HG02623 (cell line): ENCODE measurements at regions not wholly inside any gene's neighbourhood (a gene's known extent, or its start where the extent isn't known, plus 50 kb on each side); places are given as distances from the start of the nearest gene placed in this dataset.

Experiments
- ATAC-seq: cut with Tn5 transposase; IDR thresholded peaks from one replicate; pipeline ENCODE4 v1.9.1; 2021; ENCODE audit warnings: moderate library complexity; ENCODE audit not compliant: unreplicated experiment

DNA sequence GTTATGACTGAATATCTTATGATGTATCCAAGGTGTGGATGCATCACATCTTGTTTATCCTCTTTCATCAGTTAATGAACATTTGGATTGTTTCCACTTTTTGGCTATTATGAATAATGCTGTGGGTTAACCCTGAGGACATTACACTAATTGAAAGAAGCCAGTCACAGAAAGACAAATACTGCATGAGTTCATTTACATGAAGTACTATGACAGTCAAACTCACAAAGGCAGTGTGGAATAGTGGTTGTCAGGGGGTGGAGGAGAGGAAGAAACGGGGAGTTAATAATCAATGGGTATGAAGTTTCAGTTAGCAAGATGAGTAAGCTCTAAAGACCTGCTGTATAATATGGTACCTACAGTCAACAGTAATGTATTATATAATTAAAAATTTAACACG, 409.4 kb upstream of the CTNND2 start:
- peak; percentile 77 for ATAC-seq

DNA sequence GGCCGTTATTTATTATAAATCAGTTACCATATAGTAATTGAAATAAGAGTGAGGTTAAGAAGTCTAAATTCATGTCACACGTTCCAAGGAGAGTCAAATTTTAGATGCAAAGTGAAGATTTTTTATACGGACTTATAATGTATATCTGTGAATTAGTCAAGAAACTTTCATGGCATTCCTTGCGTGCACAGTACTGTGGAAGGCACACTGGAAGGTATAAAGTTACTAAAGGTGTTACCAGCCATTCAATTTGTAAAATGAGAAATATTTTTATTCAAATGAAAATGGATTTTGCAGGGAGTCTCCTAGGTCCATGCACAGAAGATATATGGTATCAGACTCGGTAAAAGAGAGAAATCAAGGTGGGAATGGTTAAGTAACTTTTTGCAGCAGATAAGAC, 408.1 kb upstream of the CTNND2 start:
- ATAC-seq: no peak

DNA sequence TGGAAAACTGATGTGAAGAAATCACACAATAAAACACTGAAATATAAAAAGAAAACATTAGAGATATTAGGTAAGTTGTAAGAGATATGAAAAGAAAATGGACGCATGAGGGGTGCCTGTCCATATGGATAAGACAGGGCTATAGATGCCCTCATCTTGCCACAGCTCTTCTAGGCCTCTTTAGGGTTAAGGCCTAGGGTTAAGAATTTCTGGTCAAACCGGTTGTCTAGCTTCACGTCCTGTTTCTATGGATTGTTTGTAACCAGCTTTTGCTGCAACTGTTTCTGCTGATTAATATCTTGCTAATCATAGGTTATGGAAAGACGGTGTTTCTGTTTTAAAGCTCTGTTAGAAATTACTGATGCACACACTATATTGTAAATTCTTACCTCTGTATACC, 389.9 kb upstream of the CTNND2 start:
- ATAC-seq: no peak

DNA sequence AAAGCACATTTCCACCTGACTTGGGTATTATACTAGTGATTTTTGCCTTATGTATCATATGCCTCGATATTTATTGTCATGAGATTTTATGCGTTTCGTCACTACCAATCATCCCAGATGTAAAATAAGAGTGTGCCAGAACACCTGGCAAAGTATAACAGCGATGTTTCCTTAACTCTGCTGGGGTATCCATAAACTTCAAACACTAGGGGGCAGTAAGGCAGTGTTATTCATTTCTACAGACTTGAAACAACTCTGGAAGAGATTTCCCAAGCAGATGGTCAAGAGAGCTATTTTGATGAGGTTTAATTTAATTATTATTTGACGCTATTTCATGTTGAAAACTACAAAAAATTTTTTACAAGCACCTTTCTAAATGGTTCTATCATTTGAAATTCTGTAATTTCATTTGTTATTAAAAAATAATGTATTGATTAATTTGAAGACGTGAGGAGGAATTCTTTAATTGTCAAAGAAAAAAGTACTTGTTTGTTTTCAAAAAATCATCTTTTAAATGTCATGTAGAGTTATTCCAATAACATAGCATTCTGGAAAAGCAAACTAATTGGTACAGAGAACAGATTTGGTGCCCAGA, 388.5 kb upstream of the CTNND2 start:
- ATAC-seq: no peak

DNA sequence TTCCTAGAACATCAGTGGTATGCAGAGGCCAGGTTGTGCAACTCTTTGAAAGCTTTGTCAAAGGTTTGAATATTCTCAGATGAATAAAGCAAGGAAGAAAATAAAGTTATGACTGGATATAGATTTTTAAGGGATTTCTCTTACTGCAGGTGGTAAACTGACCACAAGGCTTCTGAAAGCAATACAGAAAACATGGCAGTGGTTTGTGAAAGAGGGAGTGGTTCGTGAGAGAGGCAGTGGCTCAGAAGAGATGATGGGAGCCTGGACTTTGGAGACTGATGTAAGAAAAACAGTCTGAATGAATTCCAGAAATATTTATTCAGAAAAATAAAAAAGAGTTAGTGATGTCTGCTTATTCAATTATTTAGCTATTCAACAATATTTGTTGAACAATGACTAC, 380.4 kb upstream of the CTNND2 start:
- ATAC-seq: peak; percentile 48

DNA sequence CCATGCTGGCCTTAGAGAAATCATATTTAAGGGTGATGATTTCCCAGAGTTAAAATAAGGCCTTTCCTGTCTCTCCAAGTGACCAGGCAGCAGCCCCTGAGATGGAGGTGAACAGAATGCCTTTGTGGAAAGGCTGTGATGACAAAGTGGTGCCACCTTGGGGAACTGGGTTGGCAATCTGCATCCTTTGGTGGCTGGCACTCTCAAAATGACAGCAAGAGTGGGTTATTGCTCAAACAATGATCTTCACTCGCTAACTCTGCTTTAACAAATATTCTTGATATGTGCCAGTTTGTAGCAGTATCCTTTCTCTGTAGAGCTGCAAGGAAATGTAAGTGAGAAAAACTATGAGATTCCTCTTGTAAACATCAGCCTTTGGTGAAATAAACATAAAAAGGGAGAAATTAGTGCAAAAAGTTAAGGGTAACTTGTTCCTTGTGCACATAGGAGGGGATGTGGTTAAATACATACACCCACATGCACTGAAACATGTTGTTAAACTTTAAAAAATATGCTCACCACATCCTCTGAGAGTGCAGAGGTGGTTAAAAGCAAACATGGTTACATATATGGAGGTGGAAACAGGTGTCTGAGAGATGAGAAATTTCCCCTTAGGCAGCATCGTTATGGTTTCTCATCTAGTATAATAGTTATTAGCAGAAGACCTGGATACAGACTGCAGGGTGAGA, 373.4 kb upstream of the CTNND2 start:
- peak; percentile 96 for ATAC-seq

DNA sequence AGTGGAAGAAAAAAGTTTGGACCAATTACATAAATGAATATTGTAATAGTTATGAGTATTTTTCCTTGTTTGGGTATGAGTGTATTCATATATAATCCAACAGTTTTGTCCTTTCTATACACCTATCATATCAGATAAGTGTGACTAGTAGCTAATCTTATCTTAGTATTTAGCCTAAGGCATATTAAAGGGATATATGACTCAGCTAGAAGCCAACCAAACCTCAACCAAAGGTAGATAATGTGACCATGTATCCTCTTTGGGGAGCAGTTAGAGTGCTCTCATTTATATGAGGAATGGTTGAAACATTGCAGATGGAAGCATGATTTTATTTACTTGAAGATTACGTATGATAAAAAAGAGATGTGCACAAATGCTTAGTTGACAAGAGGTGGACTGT, 370.0 kb upstream of the CTNND2 start:
- ATAC-seq: no peak

DNA sequence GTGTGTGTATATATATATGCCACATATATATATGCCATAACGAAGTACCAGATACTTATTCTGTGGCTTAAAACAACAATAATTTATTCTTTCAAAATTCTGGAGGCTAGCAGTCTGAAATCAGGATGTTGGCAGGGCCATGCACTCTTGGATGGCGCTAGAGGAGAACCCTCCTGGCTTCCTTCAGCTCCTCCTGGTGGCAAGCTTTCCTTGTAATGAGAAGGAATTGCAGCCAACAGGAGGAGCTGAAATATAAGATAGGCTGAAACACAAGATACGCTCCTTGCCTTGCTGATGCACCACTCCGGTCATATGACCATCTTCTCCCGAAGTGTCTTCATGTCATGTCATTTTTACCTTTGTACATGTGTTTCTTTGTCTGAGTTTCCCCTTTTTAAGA, 368.1 kb upstream of the CTNND2 start:
- no peak for ATAC-seq

DNA sequence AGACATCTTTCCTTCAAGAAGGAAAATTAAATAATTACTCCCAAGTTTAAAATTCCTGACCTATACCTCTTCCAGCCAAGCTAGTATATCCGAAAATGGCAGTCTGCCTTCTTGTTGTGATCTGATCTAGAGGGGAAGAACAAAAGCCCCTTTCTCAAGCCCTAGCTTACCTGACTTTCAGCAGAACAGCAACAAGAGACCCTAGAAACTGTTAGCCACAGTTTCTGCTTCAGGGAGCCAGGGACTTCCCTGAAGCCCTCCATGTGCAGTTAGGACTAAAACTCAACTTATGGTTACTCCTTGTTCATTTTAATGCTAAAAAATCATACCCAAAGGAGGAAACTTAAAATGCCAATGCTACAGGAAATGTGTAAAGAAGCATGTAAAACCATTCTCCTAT, 366.7 kb upstream of the CTNND2 start:
- no peak for ATAC-seq

DNA sequence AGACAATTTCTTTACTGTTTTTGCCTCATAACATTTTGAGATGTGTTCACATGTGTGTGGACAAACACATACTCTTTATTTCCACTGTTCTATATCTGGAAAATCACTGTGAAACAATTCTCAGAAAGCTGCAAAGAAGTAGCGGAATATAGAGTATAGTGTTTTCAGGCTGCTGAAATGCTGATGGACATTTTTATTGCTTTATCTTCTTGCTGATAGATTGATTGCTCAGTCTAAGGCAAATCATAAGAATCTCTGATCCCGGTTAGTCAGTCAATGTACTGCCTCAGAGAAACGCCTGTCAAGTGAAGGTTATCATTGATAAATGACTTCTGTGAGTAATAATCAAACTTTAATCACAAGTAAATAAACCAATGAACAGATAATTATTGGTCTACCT, 364.9 kb upstream of the CTNND2 start:
- no peak for ATAC-seq

DNA sequence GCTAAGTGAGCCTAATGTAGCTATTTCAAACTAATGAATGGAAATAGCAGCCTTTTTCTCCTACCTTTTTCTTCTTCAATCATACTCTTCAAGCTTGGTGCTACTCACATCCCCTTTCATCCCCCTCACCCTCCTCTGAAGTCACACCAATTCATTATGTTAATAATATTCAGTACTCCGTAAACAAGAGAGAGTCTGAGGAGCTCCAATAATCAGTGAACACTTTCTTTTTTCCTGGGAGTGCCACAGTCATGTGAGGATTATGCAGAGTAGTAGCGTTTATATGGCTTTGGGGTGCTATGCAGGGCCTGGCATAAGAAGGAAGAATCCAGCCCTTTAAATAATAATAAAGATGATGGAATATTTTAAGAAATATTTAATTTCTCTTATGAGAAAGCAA, 354.3 kb upstream of the CTNND2 start:
- ATAC-seq: no peak

DNA sequence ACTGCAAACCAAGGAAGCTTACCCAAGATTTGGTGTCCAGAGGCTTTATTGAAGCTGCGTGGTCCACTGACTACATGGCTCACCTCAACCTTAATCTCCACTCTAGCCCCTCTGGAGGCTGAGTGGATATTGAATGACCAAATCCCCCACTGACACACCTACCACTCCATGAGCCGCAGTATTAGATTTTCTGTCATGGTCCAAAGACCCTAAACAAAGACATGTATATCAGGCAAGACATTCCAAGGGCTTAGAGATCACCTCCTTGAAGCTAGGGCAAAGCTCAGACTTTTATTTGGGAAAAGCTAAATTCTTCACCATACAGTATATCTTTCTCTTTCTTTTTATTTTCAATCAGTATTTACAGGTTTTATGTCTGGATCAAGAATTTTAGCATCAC, 346.2 kb upstream of the CTNND2 start:
- no peak for ATAC-seq

DNA sequence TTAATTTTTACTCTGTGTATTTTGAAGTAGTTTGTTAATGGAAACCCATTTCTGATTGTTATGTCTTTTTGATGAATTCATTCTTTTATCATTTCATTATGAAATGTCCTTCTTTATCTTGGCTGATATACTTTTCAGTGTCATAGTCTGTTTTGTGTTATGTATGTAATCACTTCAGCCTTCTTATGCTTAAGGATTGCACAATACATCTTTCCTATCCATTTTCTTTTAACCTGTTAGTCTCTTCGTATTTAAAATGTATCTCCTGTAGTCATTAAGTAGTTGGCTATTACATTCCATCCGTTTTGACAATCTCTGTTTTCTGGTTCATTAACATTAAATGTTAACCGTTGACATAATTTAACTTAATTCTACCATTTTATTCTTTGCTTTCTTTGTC, 344.6 kb upstream of the CTNND2 start:
- no peak for ATAC-seq

DNA sequence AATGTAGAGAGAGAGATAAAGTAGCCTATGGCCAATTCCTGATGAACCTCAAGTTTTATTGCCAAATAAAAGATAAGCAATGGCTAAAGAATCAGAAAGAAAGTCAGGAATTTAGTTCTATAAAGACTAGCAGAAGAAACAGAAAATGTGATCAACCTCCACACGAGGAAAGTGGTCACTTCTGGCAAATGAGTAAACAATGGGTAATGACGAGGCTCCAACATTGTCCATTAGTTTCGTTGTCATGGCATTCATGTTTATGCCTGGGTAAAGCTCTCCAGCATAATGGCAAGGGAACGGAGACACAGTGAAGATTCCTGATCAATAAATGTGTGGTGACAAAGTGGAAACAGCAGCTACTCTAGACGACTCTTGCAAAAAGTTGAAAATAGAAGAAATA, 341.8 kb upstream of the CTNND2 start:
- ATAC-seq: no peak

DNA sequence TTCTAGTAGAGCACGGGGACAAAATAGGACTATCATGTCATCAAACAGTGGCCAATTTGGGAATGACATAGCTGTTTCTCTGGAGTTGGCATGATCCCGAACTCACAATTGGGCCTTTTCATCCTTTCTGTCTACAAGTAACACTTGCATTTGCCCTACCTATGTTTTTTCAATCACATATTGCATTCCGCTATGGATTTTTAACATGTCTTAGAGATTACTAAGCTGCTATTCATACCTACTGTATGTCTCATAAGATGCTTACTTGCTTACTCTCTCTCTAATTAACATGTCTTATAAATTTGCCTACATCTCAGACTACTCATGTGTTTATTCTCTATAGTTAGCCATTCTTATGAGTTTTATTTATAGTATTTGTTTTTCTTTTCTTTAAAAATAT, 341.2 kb upstream of the CTNND2 start:
- ATAC-seq: no peak

DNA sequence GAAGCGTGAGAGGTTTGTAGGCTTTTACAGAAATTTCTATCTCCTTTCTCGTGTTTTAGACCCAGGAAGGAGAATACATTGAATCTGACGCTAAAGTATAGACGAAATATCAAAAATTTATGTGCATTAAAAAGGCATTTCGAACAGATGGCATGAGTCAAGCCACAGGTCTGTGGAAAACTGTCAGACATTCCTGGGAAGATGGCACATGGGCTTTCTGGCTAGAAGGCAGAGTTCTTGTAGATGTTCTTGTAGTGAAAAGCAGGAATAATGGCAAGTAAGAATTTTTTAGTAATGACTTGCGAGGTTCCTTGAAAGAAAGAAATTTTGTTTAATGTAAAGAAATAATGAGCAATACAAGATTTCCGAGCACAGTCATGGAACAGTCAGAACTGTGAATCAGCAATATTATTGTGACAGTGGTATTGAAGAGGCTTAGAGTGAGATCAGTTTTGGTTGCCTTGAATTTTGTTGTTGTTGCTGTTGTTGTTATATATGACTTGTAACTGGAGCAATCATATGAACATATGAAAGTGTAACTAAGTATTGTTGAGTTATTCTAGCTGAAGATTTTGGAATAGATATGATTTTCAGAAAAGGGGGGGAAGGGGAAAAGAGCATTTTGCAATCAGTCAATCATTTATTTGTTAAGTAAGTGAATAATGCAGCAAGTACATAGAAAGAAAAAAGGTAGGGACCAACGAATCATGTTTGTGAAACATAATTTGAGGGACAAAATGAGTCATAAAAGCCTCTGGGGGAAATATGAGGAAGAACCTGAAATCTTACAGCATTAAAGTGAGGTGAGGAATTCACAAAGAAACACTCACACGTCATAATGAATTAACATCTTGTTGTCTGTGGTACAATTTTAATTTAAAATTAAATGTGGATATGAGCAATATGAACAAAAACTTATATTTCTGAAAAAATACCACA, 339.0 kb upstream of the CTNND2 start:
- no peak for ATAC-seq

DNA sequence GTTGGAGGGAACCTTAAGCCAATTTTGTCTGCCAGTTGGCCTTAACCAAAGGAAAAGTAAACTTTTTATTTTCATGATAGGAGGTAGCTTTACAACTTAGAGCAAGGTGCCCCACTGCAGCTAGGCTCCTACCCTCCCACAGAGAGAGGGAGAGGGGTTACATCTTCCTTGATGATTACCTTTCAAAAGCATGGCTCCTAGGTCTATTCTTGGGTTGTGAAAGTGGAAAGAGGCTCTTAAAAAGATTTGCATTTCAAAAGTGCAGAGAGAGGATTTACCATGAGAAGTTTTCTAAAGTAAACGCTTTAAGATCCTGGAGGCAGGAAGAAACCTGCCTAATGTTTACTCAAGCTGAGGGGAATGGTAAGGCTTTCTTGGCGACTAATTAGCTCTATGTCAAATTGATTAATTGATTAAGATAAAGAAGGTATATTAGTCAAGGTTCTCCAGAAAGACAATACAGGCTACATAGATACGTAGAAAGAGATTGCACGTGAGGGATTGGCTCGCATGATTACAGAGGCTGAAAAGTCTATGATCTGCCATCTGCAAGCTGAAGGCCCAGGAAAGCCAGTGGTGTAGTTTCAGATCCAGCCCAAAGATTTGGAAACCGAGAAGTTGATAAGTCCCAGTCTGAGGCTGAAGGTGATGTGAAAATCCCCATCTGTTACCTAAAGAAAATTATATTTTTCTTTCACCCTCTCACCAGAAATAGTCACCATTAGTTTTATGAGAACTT, 333.8 kb upstream of the CTNND2 start:
- ATAC-seq: no peak

DNA sequence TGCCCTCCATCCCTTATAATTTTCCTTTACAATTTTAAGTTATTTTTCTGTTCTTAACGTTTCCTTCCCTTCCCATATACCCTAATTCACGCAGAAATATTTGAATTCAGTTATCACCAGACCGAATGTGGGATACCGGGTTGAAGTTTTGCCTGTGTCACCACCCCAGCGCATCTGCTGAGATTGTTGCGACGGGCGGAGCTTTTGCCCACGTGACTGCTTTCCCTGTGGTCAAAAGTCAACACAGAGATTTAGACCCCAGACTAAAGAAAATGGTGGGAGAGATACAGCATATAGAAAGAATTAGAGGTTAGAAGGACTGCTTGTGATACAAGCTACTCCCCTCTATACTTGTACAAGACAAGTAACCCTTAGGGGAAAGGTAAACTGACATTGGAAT, 326.4 kb upstream of the CTNND2 start:
- no peak for ATAC-seq

DNA sequence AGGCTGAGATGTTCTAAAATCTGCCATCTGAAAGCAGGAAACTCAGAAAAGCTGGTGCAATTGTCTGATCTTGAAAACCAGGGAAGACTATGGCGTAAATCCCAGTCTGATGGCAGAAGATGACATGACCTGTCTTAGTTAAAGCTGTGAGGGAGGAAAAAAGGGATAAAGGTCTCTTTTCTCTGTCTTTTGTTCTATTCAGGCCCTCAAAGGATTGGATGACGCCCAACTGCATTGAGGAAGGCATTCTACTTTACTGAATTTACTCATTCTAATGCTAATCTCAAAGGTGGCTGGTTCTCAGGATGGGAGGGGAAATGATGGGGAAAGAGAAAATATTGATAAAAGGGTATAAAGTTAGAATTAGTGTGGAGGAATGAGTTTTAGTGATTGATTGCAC, 312.8 kb upstream of the CTNND2 start:
- ATAC-seq: no peak

DNA sequence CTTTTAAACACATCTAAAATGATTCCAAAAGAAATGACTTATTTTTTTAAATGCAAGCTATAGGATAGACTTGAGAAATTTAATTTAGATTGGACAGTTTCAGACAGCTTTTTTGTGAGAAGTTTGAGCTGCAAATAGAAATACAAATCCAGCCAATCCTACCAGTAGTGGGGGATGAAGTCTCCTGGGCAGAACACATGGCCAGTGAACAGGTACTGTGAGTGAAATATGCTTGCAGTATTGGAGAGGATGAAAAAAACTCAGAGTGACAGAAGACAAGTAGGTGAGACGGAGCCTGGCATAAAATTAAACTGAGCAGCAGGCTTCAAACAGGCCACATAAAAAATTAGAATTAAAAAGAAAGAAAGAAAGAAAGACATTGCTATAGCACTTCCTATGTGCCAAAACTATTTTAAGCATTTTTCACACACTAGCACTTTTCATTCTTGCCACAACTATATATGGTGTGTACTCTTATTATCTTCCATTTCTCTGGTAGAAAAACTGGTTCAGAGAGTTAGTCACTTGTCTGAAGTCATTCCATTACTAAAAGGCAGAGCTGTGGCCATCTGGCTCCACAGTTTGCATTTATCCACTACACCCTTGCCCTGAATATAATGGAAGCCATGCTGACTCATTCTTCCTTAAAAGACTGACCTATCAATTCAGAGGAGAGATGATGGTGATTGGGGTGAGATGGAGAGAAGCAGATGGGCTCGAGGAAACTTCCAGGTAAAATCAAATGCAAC, 310.2 kb upstream of the CTNND2 start:
- ATAC-seq: no peak
